ENCODE measurements at regions not wholly inside any gene's neighbourhood (a gene's known extent, or its start where the extent isn't known, plus 50 kb on each side); places are given as distances from the start of the nearest gene placed in this dataset.
"Not testable (repeated sequence)": the region's sequence is repeated elsewhere in the genome, so short reads cannot be mapped to it uniquely, and the experiment has no call there.

DNA sequence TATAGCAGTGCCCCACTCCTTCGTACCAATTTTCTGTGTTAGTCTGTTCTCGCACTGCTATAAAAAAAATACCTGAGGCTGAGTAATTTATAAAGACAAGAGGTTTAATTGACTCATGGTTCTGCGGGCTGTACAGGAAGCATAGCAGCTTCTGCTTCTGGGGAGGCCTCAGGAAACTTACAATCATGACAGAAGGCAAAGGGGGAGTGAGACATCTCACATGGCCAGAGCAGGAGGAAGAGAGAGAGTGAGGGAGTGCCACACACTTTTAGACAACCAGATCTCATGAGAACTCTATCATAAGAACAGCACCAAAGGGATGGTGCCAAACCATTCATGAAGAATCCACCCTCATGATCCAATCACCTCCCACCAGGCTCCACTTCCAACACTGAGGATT lies 133.8 kb upstream of the USP9X start:
- not testable (repeated sequence) for DNase-seq

DNA sequence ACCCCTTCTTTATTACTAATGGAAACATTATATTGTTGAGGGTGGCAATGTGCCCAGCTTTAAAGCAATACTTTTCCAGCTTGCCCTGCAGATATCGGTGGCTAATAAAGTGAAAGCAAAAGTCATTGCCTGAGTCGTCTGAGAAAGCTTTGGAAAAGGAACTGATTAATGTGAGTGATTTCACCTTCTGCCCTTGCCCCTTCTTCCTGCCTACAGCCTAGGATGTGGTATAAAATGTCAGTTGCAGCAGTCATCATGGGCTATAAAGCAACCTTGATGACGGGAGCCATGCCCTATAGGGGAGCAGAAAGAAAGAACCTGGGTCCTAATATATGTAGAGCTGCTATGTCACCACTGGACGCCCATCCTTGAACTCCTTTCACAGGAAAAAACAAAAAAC lies 132.4 kb upstream of the USP9X start:
- DNase-seq, result peak; percentile 47

DNA sequence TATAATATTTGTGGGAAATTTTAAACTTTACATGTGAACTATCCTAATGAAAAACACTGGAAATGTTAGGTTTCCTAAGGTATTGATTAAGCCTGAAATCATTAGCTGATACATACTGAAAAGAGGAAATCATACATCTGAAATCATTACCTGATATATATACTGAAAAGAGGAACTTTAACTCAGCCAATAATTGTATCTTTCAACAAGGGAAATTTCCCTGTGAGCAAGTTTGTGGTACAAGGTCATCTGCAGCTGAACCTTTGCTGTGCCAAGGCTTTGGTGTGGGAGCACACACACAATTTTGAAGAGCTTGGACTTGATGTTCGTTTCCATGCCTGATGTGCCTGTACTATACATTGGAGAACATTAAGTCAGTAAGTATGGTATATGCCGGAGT lies 131.9 kb upstream of the USP9X start:
- no peak for DNase-seq

DNA sequence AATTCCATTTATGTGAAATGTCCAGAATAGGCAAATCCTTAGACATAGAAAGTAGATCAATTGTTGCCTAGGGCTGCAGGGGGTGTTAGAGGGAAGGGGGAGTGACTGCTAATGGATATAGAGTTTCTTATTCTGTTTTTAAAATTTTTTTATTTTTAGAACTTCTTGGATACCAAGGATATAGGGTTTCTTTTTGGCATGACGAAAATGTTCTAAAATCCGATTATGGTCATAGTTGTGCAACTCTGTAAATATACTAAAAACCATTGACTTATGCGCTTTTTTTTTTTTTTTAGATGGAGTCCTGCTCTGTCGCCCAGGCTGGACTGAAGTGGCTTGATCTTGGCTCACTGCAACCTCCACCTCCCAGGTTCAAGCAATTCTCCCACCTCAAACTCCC lies 125.2 kb upstream of the USP9X start:
- no peak for DNase-seq

DNA sequence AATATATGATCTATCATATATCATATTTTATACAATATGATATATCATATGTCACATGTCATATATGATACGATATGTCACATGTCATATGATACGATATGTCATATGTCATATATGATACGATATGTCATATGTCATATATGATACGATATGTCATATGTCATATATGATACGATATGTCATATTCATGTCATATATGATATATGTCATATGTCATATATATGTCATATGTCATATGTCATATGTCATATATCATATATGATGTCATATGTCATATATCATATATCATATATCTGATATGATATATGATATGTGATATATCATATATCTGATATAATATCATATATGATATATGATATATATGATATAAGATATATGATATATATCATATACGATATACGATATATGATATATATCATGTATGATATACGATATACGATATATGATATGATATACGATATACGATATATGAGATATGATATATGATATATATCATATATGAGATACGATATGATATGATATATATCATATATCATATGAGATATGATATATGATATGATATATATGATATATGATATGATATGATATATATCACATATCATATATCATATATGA lies 122.3 kb upstream of the USP9X start:
- DNase-seq, result no peak

DNA sequence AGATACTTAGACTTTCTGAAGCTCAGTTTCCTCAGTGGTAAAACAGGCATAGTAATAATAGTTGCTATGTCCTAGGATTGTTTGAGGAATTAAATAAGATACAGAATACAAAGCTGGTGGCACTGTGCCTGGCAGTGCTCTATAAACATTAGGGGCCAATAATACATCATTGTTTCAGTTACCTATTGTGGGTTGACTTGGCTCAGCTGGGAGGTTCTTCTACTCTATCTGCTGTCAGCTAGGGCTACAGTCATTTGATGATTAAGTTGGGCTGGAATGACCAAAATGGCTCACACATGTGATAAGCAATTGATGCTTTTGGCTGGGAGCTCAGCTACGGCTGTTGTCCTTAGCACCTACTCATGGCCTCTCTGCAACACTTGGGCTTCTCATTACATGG lies 121.2 kb upstream of the USP9X start:
- DNase-seq, result no peak

DNA sequence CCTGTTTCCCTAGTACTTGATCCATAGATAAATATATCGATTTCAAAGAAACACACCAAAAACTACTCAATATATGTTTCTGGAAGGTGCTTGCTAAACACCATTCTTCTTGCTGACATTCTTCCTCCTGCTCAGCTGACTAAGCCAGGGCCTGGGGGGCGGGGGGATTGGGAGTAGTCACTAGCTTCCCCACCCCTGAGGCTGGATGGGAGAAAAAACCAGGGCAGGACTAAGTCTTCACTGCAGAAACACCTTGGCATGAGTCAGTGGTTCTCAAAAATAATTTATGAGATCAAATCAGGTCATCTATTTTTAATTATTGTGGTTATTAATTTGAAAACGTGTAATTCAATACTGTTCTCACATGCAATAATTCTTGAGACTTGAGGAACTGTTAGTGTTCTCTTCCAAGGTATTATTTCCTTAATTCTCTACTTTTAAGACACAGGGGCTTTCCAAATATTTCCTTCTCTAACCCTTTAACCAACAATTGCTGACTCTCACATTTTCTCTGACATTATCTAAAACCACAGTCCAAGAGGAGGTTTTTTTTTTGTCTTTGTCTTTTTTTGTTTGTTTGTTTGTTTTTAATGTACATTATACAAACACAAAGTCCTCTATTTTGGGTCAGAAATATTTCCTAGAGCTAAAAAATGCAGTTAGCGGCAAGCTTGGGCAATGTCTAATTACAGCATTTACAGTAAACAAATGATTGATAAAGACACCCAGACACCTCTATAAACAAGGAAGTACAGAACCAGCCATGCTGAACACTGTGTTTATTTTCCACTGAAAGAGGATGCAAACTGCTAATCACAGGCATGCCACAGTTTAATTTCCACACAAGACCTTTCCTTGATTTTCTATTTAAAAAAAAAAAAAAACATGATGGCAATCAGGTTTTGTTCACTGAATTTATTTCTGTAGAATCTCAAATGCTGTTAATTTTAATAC lies 120.3 kb upstream of the USP9X start:
- DNase-seq, result no peak

DNA sequence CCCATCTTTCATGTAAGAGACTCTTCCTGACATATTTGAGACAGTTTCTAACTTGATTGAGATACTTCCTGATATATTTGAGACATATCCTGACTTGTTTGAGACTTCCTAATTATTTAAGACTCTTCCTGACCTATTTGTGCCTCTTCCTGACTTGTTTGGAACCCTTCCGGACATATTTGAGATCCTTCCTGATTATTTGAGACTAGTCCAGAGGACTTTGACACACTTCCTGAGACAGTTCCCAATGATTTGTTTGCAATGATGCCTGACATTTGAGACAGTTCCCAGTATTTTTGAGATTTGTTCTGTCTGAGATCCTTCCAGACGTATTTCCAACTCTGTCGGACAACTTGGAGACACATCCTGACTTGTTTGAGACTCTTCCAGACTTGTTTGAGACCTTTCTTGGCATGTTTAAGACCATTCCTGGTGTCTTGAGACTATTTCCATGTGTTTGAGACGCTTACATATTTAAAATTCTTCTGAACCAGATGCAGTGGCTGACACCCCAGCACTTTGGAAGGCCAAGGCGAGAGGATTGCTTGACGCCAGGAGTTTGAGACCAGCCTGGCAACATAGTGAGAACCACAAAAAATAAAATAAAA lies 118.9 kb upstream of the USP9X start:
- no peak for DNase-seq

DNA sequence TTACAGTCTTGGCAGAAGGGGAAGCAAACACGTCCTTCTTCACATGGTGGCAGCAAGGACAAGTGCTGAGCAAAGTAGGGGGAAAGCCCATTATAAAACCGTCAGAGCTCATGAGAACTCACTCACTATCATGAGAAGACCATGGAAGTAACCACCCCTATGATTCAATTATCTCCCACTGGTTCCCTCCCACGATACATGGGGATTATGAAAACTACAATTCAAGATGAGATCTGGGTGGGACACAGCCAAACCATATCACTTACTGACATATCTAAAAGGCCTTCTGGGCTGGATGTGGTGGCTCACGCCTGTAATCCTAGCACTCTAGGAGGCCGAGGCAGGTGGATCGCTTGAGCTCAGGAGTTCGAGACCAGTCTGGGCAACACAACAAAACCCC lies 117.1 kb upstream of the USP9X start:
- no peak for DNase-seq

DNA sequence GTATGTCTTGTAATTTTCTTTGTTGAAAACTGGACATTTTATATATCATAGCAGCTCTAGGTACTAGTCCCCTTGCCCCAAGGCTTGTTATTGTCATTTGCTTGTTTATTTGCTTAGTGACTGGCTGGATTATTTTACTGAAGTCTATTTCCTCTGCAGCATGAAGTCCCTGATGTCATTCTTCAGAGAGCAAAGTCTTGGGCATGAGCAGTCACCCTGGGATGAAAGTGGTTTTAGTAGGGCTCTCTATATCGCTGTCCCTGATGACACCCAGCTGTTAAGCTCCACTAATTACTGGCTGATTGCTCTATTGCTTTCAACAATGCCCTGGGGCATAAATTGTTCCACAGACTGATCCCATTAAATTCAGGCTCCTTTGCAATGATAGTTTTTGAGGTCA lies 113.5 kb upstream of the USP9X start:
- no peak for DNase-seq

DNA sequence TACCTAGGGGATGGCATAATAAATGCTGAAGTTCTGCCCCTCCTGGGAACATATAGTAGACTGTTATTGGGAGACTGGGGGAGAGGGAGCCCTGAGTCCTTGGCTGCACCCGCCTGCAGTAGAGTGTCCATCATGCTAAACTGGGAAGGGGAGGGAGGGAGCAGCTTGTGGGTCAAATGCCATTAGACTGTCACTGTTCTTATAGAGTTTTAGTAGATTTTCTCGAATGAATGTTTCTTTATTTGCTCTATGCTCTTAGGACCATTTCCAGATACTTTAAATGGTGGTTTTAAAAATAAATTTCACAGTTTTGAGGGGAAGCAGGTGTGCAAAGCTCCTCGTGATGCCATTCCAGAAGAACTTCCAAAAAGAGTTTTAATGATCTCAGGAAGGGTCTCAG lies 111.6 kb upstream of the USP9X start:
- no peak for DNase-seq

DNA sequence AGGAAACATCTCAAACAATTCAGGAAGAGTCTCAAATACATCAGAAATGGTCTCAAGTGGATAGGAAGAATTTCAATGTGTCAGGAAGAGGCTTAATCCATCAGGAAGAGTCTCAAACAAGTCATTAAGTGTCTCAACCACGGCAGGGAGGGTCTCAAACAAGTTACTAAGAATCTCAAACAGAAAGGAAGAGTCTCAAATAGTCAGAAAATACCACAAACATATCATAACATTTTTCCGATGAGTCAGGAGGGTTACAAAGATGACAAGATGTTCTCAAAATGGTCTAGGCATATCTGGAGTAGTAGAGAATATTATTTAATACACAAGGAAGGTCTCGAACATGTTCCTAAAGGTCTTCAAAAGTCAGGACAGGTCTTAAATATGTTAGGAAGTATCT lies 109.3 kb upstream of the USP9X start:
- no peak for DNase-seq

DNA sequence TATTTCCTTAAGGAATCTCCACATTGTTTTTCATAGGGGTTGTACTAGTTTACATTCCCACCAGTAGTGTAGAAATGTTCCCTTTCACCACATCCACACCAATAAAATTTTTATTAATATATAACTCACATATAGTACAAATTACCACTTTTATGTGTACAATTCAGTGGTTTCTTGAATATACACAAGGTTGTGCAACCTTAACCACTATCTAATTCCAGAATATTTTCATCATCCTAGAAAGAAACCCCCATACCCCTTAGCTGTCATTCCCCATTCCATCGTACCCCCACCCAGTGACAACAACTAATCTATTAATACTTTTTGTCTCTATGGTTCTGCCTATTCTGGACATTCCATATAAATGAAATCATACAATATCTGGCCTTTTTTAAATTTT lies 108.3 kb upstream of the USP9X start:
- no peak for DNase-seq

DNA sequence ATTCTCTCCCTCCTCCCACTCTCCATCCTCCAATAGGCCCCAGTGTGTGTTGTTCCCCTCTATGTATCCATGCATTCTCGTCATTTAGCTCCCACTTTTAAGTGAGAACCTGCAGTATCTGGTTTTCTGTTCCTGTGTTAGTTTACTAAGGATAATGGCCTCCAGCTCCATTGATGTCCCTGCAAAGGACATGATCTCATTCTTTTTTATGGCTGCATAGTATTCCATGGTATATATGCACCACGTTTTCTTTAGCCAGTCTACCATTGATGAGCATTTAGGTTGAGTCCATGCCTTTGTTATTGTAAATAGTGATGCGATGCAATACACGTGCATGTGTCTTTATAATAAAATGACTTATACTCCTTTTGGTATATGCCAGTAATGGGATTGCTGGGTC lies 100.3 kb upstream of the USP9X start:
- DNase-seq, result no peak

DNA sequence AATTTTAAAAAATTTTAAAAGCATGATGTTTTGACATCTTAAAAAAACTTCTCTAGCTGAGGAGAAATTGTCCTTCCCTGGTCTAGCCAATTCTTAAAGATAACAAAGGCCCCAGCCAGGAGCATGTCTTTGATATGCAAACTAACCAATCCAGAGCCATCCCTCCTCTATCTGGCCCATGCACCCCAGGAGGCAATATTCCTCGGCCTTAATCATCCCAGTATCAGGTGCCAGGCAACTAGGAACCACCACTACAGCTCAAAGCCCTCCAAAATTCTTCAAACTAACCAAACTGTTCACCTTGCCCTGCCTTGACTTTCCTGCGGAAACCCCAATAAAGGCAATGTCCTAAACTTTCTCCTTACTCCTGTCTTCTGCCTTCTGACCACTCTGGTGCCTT lies 97.8 kb upstream of the USP9X start:
- no peak for DNase-seq

DNA sequence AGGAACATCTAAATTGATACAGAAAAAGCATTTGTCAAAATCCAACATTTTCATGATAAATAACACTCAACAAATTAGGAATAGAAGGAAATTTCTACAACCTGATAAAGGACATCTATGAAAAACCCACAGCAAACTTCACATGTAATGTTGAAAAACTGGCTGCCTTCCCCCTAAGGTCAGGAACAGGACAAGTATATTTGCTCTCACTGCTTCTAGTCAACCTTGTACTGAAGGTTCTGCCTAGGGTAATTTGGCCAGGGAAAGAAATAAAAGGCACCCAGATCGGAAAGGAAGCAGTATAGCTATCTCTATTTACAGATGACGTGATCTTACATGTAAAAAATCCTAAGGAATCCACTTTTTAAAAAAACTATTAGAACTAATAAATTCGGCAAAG lies 97.1 kb upstream of the USP9X start:
- no peak for DNase-seq

DNA sequence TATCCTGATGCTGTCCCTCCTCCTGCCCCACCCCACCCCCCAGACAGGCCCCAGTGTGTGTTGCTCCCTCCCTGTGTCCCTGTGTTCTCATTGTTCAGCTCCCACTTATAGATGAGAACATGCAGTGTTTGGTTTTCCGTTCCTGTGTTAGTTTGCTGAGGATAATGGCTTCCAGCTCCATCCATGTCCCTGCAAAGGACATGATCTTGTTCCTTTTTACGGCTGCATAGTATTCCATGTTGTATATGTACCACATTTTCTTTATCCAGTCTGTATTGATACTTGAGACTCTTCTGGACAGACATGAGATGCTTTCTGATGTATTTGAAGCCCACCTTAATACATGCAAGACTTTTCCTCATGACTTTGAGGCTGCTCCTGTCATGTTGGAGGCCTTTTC lies 91.8 kb upstream of the USP9X start:
- not testable (repeated sequence) for DNase-seq

DNA sequence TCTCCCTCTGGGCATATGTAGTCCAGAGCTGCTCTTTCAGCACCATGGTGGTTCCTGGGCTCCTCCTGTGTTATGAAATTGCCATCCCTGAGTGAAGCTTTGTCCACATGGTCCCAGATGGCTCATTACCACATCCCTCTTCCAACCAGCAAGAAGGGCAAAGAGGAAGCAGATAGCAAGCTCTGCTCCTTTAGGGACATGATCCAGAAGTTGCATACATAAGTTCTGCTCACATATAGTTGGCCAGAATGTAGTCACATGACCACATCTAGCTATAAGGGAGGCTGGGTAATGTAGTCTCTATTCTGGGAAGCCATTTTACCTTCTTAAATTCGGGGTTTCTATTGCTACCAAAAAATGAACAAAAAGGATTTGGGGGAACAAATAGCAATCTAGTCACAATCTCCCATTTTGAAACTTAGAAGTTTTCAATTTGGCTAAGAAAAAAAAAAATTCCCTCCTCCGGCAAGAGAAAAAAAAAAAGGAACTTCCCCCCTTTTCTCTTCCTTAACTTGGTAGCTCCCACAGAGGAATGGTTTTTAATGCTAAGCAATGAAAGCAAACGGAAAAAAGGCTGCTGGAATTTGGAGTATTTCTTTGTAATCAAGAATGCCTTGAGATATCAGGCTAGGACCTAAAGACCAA lies 88.2 kb upstream of the USP9X start:
- no peak for DNase-seq

DNA sequence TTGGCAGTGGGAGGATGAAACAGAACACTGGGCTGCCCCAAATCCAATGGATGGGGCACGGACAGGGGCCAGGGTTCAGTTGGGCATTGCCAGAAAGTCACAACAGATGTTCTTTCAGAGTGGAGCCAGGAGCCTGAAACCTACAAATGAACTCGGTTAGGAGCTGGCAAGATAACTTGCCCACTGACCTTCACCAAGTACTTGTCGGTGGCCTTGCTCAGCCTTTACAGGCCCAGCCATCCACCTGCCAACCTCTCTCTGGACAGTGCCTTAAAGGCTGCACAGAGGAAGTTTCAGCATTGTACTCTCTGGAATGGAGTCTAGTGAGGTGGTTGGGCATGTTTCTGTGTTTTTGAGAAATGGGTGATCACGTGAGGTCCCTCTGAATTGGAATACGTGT lies 87.1 kb upstream of the USP9X start:
- no peak for DNase-seq

DNA sequence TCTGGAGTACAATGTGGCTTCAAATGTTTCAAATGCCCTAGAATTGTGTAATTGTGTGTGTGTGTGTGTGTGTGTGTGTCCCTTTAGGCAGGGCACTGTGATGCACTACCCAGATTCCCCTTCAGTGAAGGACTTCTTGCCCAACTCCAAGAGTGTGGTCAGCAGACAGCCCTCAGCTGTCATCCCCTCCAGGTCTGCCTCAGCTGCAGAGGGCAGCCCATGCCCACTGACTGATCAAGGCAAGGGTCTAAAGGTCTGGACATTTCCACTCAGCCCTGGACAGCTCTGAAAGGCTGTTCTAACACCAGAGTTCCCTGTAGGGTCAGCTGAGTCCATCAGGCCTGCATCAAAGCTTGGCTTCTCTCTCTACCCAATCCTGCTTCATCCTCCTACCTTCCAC lies 83.9 kb upstream of the USP9X start:
- DNase-seq, result no peak

DNA sequence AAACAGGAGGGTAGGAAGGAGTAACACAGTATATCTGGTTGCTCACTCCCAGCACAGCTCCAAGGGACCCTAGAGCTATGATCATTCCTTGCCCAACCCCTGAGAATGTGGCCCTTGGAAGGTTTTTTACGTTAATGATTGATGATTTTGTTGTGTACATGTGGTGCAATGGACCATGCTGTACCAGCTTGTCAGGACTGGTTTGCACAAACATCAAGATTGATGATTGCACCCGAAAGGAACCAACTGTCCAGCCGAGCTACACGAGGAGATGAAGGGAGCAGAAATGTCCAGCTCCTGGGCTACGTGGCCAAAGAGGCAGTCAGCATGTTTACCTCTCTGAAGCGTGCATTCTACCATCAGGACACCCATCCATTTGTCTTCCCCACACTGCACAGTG lies 83.2 kb upstream of the USP9X start:
- no peak for DNase-seq

DNA sequence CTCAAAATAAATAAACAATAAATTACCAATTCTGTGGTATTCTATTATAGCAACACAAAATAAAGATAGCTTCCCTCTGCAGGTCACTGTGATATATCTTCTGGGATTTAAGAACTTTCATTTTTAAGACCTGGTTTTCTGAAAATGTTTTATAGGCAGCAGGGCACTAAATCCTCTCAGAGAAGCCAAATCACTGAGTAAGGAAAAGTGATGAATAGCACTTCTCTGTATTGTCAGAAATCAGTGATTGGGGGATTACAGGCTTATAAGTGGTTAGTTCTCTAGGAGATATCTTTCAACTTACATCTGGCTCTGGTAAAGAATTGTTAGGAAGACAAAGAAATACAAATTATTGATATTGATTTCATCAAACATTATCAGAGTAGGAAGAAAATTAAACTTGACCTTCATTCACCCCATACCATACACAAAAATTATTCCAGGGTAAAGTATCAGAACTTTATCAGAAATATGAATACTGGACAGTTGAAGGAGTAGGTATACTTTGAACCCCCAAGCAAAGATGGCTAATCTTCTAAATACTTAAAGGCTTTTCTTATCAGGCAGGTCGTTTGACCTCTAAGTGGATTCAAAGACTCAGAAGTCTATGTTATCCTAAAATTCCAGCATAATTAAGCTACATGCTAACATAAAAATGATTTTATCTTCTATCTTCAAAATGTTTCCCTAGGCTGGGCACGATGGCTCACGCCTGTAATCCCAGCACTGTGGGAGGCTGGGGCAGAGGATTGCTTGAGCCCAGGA lies 81.6 kb upstream of the USP9X start:
- DNase-seq, result no peak

DNA sequence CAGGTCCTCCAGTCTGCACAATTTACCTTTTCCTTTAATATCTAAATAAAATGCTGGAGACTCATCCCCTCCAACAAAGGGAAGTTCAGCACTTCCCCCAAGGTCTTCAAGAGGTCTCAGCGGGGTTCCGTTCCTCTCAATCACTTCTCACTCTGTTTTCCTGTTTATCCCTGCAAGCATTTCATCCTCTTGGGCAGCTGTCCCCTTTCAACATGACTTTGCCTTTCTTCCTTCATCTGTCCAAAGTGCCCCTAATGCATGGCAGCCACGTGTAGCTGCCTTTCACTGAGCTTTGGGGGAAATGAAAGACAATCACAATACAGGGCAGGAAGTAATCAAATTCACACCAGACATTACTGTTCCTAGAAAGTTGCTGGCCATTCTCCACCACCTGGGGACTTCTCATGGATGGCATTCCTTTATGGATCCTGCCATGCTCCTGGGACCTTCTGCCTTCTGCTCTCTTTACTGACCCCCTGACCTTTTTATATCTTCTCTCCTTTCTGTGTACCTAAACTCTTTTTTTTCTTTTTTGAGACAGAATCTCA lies 79.7 kb upstream of the USP9X start:
- no peak for DNase-seq
